Right hindlimb (tissue), 1 donor: ENCODE measurements at regions not wholly inside any gene's neighbourhood (a gene's known extent, or its start where the extent isn't known, plus 50 kb on each side); places are given as distances from the start of the nearest gene placed in this dataset.

Experiments
- DNase-seq: peaks from one replicate; pipeline ENCODE4 v3.0.0-alpha.2; 2018

GRCh38 chr21:22965455-22966135 is 1967.4 kb downstream of the NCAM2 start:
- DNase-seq = no peak

- no peak for DNase-seq
Measured at GRCh38 chr21:22981819-22982218, 1983.6 kb downstream of the NCAM2 start.

- no peak for DNase-seq
Measured at GRCh38 chr21:22993144-22993543, 1994.9 kb downstream of the NCAM2 start.

GRCh38 chr21:22993822-22994574 is 1995.8 kb downstream of the NCAM2 start:
- DNase-seq = no peak

- DNase-seq = no peak
Measured at GRCh38 chr21:23003951-23004350, 2005.7 kb downstream of the NCAM2 start.

DNA sequence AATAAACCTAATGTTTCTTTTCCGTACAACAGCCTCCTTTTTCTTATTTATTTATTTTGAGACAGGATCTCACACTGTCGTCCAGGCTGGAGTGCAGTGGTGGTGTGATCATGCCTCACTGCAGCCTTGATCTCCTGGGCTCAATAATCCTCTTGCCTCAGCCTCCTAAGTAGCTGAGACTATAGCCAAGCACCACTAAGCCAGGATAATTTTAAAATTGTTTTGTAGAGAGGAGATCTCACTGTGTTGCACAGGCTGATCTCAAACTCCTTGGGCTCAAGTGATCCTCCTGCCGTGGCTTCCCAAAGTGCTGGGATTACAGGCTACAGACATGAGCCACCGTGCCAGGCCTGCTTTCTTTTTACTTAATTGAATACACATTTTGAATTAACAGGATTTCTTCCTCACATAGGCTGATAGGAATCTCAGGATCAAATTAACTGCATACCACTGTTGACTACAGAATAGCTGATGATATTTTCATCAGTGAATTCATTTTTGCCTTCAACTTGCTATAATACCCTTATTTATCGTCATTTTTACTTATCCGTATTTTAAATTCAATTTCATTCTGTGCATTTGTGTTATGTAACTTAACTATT is 2010.5 kb downstream of the NCAM2 start:
- DNase-seq = no peak

DNA sequence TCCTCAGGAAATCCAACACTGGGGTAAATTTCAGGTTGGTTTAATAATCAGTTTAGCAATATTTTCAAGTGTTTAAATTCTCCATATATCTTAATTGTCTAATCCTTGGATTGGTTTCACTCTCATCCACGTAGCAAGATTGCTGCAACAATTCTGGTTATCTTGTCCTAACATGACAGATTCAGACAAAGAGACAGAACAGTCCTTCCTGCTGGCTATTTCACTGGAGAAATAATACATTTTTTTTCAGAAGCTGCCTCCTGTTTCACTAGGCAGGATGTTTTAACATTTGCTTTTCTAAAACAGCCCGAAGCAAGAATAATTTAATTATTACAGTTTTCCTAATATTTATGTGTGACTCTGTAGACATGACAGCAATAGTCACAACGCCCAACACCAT is 2011.2 kb downstream of the NCAM2 start:
- DNase-seq = no peak

- no peak for DNase-seq
Measured at GRCh38 chr21:23014021-23014420, 2015.8 kb downstream of the NCAM2 start.

DNA sequence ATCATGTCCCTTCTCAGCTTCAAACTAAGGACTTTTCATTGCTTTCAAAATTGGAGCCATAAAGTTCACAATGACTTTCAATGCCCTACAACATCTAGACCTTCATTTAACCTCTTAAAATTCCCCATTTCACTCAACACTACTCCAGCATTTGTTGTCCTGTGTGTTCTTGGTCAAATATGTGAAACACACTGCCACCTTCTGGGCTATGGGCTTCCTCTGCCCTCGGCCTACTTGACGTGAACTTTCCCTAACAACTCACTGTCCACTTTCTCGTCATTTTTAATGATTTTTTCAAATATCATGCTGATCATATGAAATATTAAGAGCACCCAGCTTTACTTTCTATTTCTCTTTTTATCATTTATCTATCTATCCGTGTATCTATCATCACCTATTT is 2018.4 kb downstream of the NCAM2 start:
- no peak for DNase-seq

DNA sequence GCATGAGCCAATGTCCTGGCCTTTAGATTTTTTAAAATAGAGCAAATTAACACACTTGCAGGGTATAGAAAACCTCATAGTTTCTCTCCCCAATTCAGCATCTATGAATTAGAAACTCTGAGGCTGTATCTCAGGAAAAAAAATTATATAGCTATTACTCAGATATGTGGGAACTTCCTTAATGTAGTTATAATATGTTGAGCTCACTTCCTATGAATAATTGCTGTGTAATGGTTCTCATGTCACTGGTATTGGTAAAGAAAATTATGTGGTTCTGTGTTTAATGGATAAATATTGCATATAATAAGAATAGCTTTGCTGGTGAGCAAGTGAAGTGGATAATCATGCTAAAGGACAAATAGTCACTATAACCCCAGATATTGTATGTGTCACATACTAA is 2019.8 kb downstream of the NCAM2 start:
- no peak for DNase-seq

- no peak for DNase-seq
Measured at GRCh38 chr21:23020969-23021368, 2022.8 kb downstream of the NCAM2 start.

- DNase-seq = no peak
Measured at GRCh38 chr21:23021481-23021880, 2023.3 kb downstream of the NCAM2 start.

DNA sequence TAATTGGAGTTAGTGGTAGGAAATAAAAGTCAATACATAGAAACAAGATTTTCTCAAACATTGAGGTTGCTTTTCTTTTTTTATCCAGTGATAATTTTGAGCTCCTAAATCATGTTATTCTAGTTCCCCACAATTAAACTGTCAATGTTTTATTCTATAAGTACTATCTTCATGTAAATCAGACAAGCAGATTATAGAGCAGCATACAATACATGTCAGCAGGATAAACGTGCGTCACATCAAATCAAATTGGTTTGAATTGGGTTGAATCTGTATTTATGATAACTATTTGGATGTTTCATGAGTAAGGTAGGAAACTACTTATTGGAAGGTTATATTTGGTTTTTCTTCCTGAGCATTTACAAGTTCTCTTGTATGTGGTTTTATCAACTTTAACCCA is 2028.7 kb downstream of the NCAM2 start:
- DNase-seq = no peak

GRCh38 chr21:23039846-23040245 is 2041.6 kb downstream of the NCAM2 start:
- DNase-seq = no peak

DNA sequence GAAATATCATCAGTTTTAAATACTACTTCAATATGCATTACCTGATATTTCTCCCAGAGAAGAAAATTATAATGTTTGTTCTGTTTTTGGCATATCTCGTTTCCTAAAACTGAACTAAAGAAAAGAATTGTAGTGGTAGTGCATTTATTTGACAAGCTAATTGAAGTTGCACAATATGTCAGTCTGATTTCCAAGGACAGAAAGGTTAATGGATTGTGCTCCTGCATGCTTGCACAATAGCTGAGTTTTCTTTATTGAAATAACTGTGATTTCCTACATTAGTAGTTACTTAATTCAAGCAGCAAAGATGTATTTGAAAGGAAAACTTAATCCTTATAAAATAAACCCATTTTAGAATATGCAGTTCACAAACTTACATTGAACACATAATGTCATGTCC is 2047.7 kb downstream of the NCAM2 start:
- DNase-seq = no peak

DNA sequence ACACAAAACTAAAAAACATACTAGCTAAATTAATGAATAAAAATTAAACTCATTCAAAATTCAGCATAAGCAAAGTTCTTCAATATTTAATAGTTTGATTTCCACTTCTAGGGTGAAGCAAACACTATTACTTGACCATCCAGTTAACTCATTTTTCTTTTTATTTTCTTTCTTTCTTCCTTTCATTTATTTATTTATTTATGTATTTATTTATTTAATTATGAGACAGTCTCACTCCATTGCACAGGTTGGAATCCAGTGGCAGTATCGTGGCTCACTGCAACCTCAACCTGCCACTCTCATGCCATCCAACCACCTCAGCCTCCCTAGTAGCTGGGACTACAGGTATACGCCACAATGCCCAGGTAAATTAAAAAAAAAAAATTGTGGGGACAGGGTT is 2069.5 kb downstream of the NCAM2 start:
- DNase-seq = no peak

DNA sequence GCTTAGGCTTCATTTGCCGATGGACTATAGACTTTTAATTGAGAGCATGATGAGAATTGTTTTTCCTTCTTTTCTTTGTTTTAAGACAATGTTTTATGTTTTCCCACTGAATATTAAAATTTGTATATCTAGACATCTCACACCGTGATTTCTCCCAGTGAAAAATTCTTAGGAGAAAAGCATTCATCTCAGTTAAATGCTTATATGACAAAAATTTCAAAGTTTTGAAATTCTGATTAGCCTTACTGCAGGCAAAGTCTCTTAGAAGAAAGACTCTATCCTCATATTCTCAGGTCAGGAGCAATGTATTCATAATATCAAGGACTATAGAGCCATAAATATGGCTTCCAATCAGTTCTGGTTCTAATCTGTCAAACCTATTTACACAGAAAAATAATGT is 2085.0 kb downstream of the NCAM2 start:
- no peak for DNase-seq

DNA sequence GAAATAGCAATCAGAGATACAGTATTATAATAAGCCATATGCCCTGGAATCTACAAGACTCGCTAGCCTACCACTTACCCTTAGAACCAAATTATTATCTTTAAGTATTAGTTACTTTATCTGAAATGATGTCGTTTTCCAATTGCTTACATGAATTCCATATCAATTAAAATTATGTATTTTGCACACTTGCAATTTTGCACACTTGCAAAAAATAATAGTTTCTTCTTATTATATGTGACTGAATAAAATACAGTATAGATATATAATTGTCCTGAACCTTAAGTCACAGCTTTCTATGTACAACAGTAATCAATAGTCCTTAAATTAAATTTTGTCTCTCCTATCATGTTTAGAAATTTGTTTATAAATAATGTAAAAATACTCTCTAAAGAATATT is 2095.1 kb downstream of the NCAM2 start:
- DNase-seq = no peak

- DNase-seq = no peak
Measured at GRCh38 chr21:23099185-23099584, 2101.0 kb downstream of the NCAM2 start.

DNA sequence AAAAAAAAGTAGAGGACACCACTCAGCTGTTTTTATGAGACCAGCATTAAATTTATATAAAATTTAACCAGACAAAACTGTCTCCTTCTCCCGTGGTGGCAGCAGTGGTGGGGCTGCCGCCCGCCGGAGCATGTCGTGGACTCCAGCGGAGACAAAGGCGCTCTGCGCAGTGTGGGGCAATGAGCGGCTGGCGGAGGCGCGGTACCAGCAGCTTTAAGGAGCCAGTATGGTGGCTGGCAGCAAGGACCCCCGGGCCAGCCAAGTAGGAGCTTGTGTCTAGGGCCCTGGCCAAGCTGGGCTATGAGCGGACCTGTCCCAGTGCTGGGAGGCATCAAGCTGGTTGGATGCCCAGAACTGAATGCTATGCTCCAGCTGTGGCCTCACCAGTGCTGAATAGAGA is 2102.9 kb downstream of the NCAM2 start:
- no peak for DNase-seq

- no peak for DNase-seq
Measured at GRCh38 chr21:23108533-23108932, 2110.3 kb downstream of the NCAM2 start.

GRCh38 chr21:23111070-23111600 is 2112.9 kb downstream of the NCAM2 start:
- DNase-seq = no peak

- DNase-seq = no peak
Measured at GRCh38 chr21:23119491-23119890, 2121.3 kb downstream of the NCAM2 start.

- DNase-seq = no peak
Measured at GRCh38 chr21:23127973-23128372, 2129.8 kb downstream of the NCAM2 start.
